ENCODE measurements at regions not wholly inside any gene's neighbourhood (a gene's known extent, or its start where the extent isn't known, plus 50 kb on each side); places are given as distances from the start of the nearest gene placed in this dataset.
A peak's percentile ranks its signal among the peaks of the same experiment; 100 is the strongest.

- no peak for DNase-seq
Measured at GRCh38 chr2:12932192-12932591, 215.5 kb downstream of the TRIB2 start.

DNA sequence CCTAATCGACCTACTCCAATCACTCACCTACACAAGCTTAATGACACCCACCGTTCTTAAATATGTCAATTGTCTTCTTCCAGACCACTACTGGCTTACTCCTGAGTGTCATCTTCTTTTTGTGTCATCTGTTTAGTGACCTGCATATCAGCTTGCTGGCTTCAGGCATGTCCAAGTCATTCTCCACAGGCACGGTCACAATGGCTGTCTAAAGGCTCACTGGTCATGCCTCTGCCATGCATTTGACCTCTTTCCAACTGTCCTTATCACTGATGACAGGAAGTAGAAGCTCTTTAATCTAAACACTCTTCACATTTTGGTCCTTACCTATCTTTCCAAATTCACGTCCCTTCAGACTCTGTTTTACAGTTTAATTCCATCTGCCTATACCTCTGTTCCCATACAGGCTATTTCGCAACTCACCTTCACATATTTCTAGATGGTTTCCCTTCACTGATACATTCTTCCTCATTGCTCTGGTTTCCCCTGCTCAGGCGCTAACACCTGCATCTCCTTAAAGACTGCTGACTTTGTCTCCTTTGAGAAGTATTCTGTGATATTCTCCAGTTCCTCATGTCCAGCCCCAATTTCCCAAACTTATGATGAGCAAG is 217.5 kb downstream of the TRIB2 start:
- no peak for DNase-seq

GRCh38 chr2:12935222-12935621 is 218.5 kb downstream of the TRIB2 start:
- peak; percentile 43 for DNase-seq

GRCh38 chr2:12935796-12936195 is 219.1 kb downstream of the TRIB2 start:
- peak; percentile 22 for DNase-seq

DNA sequence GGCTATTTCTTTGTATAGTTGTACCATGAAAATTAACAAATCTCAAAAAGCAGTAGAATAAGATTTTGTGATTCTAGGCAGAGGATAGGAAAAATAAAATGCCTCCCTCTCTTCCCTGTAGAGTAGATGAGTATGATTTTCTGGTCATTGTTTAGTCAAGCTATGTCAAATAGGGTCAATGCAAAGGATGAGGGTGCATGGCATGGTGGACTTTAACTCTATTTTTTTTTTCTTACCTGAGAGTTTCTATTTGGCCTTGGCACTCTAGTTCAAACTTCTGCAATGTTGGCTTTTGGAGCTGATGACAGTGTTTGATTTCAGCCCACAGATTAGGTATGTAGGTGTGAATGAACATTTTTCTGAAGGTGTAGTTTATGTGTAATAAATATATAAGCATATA is 224.5 kb downstream of the TRIB2 start:
- no peak for DNase-seq

GRCh38 chr2:12948231-12948960 is 231.7 kb downstream of the TRIB2 start:
- no peak for DNase-seq

GRCh38 chr2:12948961-12949353 is 232.2 kb downstream of the TRIB2 start:
- no peak for DNase-seq

DNA sequence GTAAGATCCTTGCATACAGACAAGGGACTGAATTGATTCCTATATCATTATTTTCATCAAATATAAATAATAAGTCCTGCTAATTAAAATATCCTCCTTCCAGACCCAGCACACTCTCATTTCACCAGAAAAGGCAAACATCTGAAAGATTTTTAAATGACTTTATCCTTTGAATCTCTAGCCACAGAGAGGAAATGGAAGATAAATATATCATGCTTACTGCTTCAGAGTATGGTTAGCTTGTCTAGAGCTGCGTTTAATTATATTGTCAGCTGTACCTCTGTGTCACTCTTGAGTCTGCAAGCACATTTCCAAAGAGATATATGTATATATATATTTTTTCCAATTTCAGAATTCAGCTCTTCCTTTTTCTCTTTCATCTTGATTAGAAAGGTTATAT is 232.7 kb downstream of the TRIB2 start:
- DNase-seq: no peak

DNA sequence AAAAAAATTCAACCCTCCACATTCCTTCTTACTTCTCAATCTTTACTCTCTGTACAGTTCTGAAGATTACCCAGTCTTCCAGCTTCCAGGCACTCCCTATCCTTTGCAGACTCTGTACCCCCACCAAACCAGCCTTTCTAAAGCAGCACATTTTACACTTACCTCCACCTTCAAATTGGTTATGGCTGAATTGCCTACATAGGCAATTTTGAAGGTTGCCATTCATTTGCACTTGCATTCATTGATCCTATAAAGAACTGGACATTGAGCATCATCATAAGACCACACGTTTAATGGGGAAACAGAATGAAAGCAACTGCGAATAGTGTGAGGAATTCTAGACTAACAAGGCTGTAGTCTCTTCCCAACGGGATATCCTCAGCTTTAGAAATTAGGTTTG is 233.4 kb downstream of the TRIB2 start:
- DNase-seq: no peak

GRCh38 chr2:12950957-12951656 is 234.4 kb downstream of the TRIB2 start:
- DNase-seq: no peak

DNA sequence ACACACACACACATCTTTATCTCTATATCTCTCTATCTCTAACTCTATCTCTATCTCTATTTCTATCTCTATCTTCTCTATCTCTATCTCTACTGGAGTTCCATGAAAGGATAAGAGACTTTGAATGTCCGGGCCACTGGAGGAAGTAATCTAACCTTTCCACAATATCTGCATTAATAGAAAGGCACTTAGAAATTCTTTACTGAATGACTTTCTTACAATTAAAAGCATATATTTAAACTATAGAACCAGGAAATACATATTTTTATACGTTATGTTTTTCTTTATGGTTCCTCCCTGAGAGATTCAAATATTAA is 234.9 kb downstream of the TRIB2 start:
- DNase-seq: no peak

DNA sequence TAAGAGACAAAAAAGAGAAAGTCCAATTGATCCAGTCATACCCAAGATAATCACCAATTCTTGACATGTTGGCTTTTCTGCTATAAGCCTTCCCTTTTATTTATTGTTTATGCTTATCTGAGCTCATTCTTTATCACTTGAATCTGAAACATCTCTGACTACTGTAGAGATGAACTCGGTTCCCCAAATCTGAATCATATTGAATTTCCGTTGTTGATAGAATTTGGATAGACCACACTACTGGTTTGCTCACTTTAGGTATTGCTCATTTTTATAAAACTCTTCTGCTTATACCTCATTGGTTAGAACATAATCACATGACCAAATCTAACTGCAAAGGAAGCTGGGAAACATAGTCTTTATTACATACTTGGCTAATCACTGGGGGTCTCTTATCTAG is 236.9 kb downstream of the TRIB2 start:
- no peak for DNase-seq

- DNase-seq: no peak
Measured at GRCh38 chr2:12955864-12956263, 239.1 kb downstream of the TRIB2 start.

GRCh38 chr2:12957251-12957650 is 240.5 kb downstream of the TRIB2 start:
- DNase-seq: no peak

- DNase-seq: no peak
Measured at GRCh38 chr2:12959935-12960334, 243.2 kb downstream of the TRIB2 start.

- DNase-seq: no peak
Measured at GRCh38 chr2:12960671-12961070, 243.9 kb downstream of the TRIB2 start.

GRCh38 chr2:12964904-12965539 is 248.3 kb downstream of the TRIB2 start:
- DNase-seq: no peak

DNA sequence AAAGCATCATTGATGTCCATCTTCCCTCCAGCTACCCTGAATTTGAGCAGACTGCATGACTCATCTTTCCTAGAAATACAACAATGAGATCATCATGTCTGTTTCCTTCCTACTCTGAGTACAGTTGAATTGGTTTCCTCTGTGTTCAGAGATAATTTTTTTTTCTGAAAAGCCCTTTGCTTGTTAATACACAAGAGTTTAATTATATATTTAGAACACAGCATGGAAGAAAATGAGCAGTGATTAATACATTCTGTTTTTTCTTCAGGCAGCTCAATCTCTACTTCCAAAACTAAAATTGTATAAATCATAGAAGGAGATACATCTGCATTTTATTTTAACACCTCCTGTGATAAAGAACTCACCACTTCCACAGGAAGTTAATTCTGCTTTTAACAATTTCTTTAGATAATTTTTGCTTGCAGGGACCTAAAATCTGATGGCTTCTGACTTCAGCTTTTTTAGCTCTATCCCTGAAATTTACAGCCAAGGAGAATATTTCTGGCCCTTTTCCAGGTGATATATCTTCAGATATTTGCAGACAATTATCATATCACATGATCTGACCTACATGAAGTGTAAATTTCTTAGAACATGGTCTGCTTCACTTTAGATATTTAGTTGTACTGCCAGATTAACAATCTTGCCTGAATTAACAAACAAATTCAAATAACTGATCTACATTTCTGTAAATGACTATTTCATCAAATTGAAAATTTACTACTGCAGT is 249.0 kb downstream of the TRIB2 start:
- no peak for DNase-seq

GRCh38 chr2:12967804-12968203 is 251.1 kb downstream of the TRIB2 start:
- DNase-seq: no peak

DNA sequence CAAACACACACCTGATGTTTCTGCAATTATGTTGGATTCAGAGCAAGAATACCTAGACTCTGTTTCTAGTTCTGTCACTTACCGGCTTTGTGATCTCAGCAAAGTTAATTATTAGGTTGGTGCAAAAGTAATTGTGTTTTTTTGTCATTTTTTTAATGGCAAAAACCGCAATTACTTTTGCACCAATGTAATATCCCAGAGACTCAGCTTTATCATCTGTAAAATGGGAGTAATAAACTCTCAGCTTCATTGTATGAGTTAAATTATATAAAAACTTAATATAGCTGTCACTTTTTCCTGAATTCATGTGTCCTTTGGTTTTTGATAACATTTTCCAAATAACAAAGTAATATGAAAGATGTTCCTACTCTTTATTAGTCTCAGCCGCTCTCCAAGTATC is 251.7 kb downstream of the TRIB2 start:
- no peak for DNase-seq

DNA sequence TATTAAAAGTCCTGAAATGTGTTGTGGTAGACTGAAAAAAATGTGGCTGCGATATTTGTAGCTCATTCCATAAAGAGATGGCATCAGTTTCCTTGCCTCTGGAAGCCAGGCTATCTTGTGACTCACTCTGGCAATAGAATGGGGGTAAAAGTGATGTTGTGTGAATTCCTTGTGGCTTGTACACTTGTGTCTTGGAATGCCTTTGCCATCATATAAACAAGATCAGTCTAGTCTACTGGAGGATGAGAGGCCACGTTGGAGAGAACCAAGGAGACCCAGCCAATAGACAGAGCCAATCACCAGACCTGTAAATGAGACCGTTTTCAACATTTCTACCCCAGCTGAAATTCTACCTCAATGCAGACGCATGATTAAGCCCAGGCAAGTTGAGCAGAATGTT is 254.1 kb downstream of the TRIB2 start:
- DNase-seq: no peak

DNA sequence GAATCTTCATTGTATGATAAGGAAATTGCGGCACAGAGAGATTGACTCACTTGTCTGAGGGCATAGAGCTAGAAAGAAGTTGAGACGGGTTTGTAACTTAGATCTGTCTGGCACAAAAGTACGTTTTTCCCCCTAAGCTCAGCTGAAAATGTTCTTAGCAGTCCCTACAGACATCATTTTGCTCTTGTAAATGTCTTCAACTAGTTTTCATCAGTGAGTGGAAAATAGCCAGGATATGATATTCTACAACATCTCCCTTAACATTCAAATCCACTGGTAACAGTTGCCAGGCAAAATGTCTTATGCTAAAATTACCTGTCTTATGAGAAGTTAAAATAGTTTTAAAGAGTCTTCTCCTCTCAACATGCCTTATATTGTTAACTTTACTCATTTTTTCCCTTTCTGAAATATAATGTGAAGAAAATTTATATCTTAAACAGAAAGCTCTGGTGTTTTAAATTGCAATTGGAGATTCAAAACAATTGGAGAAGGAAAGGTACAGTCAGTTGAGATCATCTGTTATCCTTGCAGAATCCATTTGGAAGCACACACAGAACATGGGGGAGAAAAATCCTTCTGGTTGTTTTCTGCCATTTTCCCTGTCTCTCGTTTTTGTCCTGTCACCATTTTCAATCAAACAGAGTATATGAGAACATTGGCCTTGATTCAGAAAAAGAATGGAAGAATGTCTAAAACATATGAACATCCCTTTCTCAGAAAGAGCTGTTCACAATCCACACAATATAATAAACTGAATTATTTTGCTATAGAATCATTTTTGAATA is 255.0 kb downstream of the TRIB2 start:
- DNase-seq: no peak
